ENCODE measurements at regions not wholly inside any gene's neighbourhood (a gene's known extent, or its start where the extent isn't known, plus 50 kb on each side); places are given as distances from the start of the nearest gene placed in this dataset.
"Not testable (repeated sequence)": the region's sequence is repeated elsewhere in the genome, so short reads cannot be mapped to it uniquely, and the experiment has no call there.

DNA sequence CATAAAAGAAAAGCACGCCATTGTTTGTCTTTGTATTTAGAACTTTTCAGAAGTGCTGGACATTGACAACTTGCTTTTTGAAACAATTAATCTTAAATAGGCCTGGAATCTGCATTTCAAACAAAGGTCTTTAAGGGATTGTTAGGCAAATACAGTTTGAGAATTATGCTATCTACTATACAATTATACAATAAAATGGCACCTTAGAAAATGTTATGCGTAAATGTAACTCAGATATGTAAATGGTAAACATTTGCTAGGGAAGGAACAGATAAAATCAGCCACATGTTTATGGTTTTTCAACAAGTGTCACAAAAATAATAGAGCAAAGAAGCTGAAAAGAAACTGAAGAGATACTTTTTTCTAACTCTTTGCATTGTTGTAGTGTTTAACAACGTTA lies 152.7 kb upstream of the PRSS12 start:
- DNase-seq, result not testable (repeated sequence)

GRCh38 chr4:118512870-118513269 lies 160.1 kb upstream of the PRSS12 start:
- DNase-seq, result not testable (repeated sequence)

DNA sequence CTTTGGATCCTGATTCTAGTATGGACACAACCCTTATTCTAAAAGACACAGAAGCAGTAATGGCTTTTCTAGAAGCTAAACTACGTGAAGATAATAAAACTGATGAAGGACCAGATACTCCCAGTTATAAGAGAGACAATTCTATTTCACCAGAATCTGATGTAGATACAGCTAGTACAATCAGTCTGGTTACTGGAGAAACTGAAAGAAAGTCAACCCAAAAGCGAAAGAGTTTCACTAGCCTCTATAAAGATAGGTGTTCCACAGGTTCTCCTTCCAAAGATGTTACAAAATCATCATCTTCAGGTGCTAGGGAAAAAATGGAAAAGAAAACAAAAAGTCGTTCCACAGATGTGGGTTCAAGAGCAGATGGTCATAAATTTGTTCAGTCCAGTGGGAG lies 161.5 kb upstream of the PRSS12 start:
- DNase-seq, result not testable (repeated sequence)

- not testable (repeated sequence) for DNase-seq
Measured at GRCh38 chr4:118516107-118516506, 163.3 kb upstream of the PRSS12 start.

DNA sequence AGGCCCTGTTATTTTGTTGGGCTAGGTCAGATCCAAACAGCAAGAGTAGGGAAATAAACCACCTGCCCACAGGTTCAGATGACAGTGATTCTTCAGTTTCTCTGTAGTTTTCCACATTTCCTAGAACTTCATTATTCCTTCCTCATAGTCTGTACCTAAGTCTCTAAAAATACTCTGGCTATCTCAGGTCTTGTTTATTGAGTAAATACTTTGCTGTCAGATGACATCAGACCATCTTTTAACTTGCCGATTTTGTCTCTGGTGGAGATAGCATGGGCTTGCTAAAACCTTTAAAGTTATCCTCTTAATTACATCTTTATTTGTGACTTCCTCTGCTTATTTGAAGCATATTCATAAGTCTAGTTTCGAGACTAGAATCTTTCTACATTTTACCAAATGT lies 155.1 kb upstream of the METTL14 start:
- DNase-seq, result not testable (repeated sequence)

DNA sequence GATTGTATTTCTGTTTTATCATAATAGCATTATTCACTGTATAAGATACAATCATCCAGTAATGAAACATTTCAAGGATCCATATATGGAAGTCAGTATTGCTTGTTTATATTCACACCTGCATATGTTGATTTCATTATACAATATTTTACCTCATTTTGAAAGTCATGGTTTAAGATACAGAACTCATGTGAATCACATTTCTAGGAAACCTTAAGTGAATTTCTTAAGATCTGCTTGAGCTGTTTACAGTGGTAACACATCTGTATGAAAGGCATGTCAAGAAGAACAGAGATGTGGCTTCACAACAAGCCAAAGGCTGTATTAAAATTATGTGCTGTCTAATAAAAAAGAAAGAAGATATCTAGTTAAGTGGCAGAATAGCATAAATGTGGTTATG lies 153.2 kb upstream of the METTL14 start:
- not testable (repeated sequence) for DNase-seq

DNA sequence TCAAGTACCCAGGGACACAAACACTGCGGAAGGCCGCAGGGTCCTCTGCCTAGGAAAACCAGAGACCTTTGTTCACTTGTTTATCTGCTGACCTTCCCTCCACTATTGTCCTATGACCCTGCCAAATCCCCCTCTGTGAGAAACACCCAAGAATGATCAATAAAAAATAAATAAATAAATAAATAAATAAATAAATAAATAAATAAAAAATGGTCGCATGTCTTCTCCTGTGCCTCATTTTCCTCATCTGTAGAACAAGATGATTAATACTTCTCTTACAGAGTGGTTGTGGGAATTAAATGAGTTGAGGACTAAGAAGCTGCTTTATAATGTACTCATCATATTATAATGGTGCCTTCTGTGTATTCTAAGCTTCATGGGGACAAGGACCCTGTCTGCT lies 149.4 kb upstream of the METTL14 start:
- not testable (repeated sequence) for DNase-seq

- DNase-seq, result not testable (repeated sequence)
Measured at GRCh38 chr4:118539412-118540077, 145.6 kb upstream of the METTL14 start.

DNA sequence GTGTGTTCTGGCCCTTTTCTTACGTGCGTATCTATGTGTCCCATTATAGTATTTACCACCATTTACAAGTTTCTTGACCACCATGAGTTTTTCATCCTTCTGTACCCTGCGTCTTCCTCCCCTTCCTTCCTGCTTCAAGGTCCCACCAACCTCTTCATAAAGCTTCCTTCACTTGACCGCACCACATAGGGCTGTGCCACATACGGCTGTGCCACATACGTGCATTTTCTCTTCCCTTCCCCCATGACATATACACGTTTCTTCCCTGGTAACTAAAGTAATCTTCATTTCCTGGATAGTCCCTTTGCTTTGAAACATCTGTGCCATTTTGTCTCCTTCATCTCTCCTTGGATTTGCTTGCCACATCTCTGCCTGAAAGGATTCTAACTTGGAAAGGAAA lies 128.6 kb upstream of the METTL14 start:
- not testable (repeated sequence) for DNase-seq

DNA sequence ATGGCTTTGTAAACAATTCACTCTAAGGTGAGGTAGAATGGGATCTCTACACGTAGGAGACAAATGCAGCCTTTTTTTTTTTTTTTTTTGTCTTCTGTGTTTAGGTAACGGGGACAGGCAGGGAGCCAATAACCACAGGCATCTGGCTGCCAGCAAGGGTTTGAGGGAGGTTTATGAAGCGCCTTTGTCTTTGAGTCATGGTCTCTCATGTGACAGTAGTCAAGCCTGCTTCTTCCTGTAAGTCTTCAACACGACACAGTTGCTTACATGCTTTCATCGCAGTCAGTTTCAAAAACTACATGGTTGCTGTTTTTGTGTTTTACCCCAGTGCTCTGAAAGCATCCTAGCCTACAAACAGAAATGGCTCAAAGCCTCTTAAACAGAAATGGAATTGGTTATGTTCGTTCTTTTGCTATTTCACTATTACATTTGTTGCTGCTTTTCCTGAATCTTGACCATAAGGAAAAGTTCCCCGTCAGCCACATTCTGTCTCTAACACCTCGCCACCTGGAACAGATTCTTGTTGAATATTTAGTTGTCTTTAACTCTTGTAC lies 127.8 kb upstream of the METTL14 start:
- DNase-seq, result no peak

GRCh38 chr4:118558188-118558587 lies 127.0 kb upstream of the METTL14 start:
- DNase-seq, result not testable (repeated sequence)

GRCh38 chr4:118561559-118561958 lies 123.6 kb upstream of the METTL14 start:
- not testable (repeated sequence) for DNase-seq

- not testable (repeated sequence) for DNase-seq
Measured at GRCh38 chr4:118566003-118566513, 119.1 kb upstream of the METTL14 start.

GRCh38 chr4:118572991-118573390 lies 112.2 kb upstream of the METTL14 start:
- DNase-seq, result not testable (repeated sequence)

- not testable (repeated sequence) for DNase-seq
Measured at GRCh38 chr4:118574251-118574913, 110.8 kb upstream of the METTL14 start.

DNA sequence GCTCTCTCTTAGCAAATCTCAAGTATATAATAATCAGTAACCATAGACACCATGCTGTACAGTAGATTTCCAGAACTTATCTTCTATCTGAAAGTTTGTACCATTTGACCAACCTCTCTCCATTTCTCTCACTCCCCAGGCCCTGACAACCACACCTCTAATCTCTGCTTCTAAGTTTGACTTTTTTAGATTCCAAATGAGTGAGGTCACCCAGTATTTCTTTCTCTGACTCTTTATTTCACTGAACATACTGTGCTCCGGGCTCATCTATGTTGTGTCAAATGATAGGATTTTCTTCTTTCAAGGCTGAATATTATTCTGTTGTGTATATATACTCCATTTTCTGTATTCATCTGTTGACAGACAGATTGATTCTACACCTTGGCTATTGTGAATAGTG lies 110.1 kb upstream of the METTL14 start:
- not testable (repeated sequence) for DNase-seq

DNA sequence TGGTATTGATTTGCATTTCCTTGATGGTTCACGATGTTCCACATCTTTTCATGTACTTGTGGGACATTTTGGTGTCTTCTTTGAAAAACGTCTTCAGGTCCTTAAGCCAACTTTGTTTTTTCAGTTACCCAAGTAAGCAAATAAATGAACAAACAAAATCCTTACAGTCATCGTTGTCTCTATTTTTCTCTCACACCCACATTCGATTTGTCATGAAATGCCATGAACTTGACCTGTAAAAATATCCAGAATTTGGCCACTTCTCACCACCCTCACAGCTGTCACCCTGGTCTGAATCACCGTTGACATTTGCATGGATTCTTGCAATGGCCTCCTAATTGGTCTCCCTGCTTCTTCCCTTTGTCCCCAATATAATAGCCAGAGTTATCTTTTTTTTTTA lies 109.5 kb upstream of the METTL14 start:
- not testable (repeated sequence) for DNase-seq

DNA sequence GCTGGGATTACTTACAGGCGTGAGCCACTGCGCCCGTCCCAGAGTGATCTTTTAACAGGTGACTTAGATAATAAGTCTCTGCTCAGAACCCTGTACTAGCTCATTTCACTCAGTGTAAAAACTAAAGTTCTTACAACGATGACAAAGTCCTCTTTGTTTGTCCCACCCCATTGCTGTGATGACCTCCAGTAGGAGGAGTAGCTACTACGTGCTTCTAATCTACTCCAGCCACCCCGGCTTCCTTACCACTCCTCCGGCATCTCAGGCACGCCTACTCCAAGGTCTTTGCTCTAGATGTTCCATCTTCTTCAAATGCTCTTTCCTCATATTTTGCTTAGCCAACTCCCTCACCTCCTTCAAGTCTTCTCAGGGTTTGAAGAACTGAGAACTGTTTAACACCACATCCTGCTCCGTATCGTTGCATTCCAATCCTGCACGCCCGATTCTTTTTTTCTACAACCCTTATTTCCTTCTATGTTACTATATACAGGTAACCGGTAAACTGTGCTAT lies 108.4 kb upstream of the METTL14 start:
- not testable (repeated sequence) for DNase-seq

GRCh38 chr4:118585015-118585414 lies 100.2 kb upstream of the METTL14 start:
- DNase-seq, result no peak

- DNase-seq, result peak; percentile 30
Measured at GRCh38 chr4:118586357-118586790, 98.8 kb upstream of the METTL14 start.

DNA sequence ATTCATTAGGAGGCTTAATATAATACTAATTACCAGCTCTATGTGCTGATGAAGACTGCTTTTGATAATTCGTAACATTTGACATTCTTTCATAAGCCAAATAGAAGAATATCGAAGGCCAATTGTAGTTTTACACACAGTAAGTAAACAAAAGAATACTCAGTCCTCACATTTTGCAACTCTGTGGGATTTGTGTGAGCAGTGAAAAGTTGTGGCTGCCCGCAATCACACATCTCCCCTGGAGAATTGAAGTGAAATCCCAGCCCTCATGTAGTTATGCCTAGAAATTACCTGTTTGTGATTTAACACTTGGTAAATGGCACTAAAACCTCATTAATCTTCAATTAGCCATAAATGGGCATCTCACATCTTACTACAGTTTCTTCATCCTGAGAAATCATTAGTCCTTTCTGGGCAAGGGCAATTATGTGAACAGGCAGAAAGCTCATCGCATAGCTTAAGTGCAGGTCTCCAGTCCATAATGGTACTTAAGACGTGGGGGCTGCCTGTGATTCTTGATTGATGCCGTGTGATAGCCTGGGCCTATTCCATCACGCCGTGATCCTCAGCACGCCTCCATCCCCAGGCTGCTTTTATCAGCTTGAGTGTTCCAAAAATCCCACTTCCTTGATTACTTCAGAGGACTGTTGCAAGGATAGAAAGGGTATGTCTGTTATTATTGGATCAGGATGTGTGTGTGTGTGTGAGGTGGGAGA lies 97.9 kb upstream of the METTL14 start:
- no peak for DNase-seq

GRCh38 chr4:118587946-118588345 lies 97.2 kb upstream of the METTL14 start:
- no peak for DNase-seq

DNA sequence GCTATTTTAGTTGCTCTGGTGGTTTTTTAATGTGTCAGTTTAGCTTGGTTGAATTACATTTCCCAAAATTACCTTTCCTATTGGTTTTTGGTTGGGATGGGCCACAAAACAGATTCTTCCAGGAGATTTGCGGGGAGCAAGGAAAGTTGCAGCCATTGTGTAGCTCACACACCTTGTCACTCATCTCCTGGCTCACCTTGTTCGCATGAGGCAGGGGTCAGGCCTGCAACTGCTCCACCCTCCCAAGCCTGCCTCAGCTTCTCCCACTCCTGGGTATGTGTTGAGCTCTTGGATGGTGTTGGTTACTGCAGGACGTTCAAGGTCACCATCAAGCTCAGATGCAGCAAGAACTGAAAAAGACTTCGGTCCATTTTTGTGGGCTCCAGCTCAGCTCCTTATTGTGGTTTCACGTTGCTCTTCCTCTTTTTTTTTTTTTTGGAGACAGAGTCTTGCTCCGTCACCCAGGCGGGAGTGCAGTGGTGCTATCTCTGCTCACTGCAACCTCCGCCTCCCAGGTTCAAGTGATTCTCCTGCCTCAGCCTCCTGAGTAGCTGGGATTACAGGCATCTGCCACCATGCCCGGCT lies 95.6 kb upstream of the METTL14 start:
- DNase-seq, result no peak
